H9 (cell line): ENCODE measurements at regions not wholly inside any gene's neighbourhood (a gene's known extent, or its start where the extent isn't known, plus 50 kb on each side); places are given as distances from the start of the nearest gene placed in this dataset.

Experiments used
- DNase-seq: peaks from one replicate; pipeline ENCODE4 v3.0.0-alpha.2; 2017
- H2AFZ ChIP-seq: one replicate; pipeline ENCODE4 v1.6.1; 2013; ENCODE audit warnings: mild to moderate bottlenecking, low read length, control low read depth, moderate library complexity
- H2AK5ac ChIP-seq: 2 replicates; pipeline ENCODE4 v1.6.1; 2013; ENCODE audit warnings: low read length, control low read depth, mixed read lengths; ENCODE audit not compliant: insufficient read length
- H2BK120ac ChIP-seq: one replicate; pipeline ENCODE4 v1.6.1; 2013; ENCODE audit warnings: low read depth, mild to moderate bottlenecking, low read length, control low read depth, inconsistent platforms; ENCODE audit not compliant: poor library complexity, severe bottlenecking
- H2BK12ac ChIP-seq: 2 replicates; pipeline ENCODE4 v1.6.1; 2013; ENCODE audit warnings: low read length, control low read depth, mixed read lengths, low read depth; ENCODE audit not compliant: insufficient read length
- H2BK15ac ChIP-seq: 2 replicates; pipeline ENCODE4 v1.6.1; 2013; ENCODE audit warnings: low read depth, low read length, control low read depth
- H2BK20ac ChIP-seq: one replicate; pipeline ENCODE4 v1.6.1; 2013; ENCODE audit warnings: low read depth, mild to moderate bottlenecking, low read length, control low read depth, inconsistent platforms; ENCODE audit not compliant: poor library complexity, severe bottlenecking
- H2BK5ac ChIP-seq: 2 replicates; pipeline ENCODE4 v1.6.1; 2013; ENCODE audit warnings: low read length, control low read depth, mixed read lengths; ENCODE audit not compliant: insufficient read length
- H3K14ac ChIP-seq: 2 replicates; pipeline ENCODE4 v1.6.1; 2013; ENCODE audit warnings: low read length, control low read depth; ENCODE audit not compliant: insufficient read depth
- H3K18ac ChIP-seq: 2 replicates; pipeline ENCODE4 v1.6.1; 2013; ENCODE audit warnings: low read depth, mild to moderate bottlenecking, mixed read lengths, low read length, control low read depth; ENCODE audit not compliant: insufficient read length
- H3K23ac ChIP-seq: 2 replicates; pipeline ENCODE4 v1.6.1; 2013; ENCODE audit warnings: low read length, control low read depth, mixed read lengths, low read depth; ENCODE audit not compliant: insufficient read length
- H3K23me2 ChIP-seq: 2 replicates; pipeline ENCODE4 v1.6.1; 2013; ENCODE audit warnings: low read depth, mild to moderate bottlenecking, mixed read lengths, low read length, control low read depth; ENCODE audit not compliant: insufficient read length, poor library complexity, severe bottlenecking
- H3K27ac ChIP-seq: 2 replicates; pipeline ENCODE4 v1.5.1; 2013; ENCODE audit warnings: low read length, control low read depth, mixed read lengths, low read depth; ENCODE audit not compliant: insufficient read length
- H3K27me3 ChIP-seq: 2 replicates; pipeline ENCODE4 v1.6.1; 2013; ENCODE audit warnings: low read length, control low read depth, inconsistent platforms; ENCODE audit not compliant: insufficient read depth
- H3K4ac ChIP-seq: 2 replicates; pipeline ENCODE4 v1.6.1; 2013; ENCODE audit warnings: low read depth, mild to moderate bottlenecking, control low read depth, inconsistent platforms, low read length, moderate library complexity
- H3K4me1 ChIP-seq: 2 replicates; pipeline ENCODE4 v1.6.1; 2013; ENCODE audit warnings: low read length, control low read depth, inconsistent platforms; ENCODE audit not compliant: insufficient read depth
- H3K4me2 ChIP-seq: 2 replicates; pipeline ENCODE4 v1.6.1; 2013; ENCODE audit warnings: low read length, control low read depth, mixed read lengths; ENCODE audit not compliant: insufficient read length, insufficient read depth
- H3K56ac ChIP-seq: 2 replicates; pipeline ENCODE4 v1.6.1; 2013; ENCODE audit warnings: low read depth, mild to moderate bottlenecking, mixed read lengths, low read length, control low read depth; ENCODE audit not compliant: insufficient read length
- H3K79me1 ChIP-seq: 2 replicates; pipeline ENCODE4 v1.6.1; 2013; ENCODE audit warnings: low read depth, mild to moderate bottlenecking, moderate library complexity, low read length, control low read depth, inconsistent platforms; ENCODE audit not compliant: insufficient read depth, poor library complexity, severe bottlenecking
- H3K79me2 ChIP-seq: 2 replicates; pipeline ENCODE4 v1.6.1; 2013; ENCODE audit warnings: low read length, control low read depth, inconsistent platforms; ENCODE audit not compliant: insufficient read depth
- H3K9ac ChIP-seq: 2 replicates; pipeline ENCODE4 v1.6.1; 2013; ENCODE audit warnings: low read length, control low read depth, mixed read lengths; ENCODE audit not compliant: insufficient read length; ENCODE audit errors: extremely low read depth
- H3K9me3 ChIP-seq: one replicate; pipeline ENCODE4 v1.6.1; 2013; ENCODE audit warnings: low read depth, low read length, inconsistent platforms; ENCODE audit not compliant: control insufficient read depth
- H3T11ph ChIP-seq: one replicate; pipeline ENCODE4 v1.6.1; 2013; ENCODE audit warnings: mild to moderate bottlenecking, low read length, control low read depth, inconsistent platforms
- H4K20me1 ChIP-seq: one replicate; pipeline ENCODE4 v1.6.1; 2013; ENCODE audit not compliant: control insufficient read depth, insufficient read length, insufficient read depth
- H4K5ac ChIP-seq: 2 replicates; pipeline ENCODE4 v1.6.1; 2013; ENCODE audit warnings: low read depth, mild to moderate bottlenecking, mixed read lengths, low read length, control low read depth; ENCODE audit not compliant: insufficient read length
- H4K8ac ChIP-seq: replicated peaks from 2 replicates; pipeline ENCODE4 v1.6.1; 2013; ENCODE audit warnings: low read length, control low read depth, mixed read lengths, low read depth; ENCODE audit not compliant: insufficient read length
- H4K91ac ChIP-seq: 2 replicates; pipeline ENCODE4 v1.6.1; 2013; ENCODE audit warnings: low read depth, mild to moderate bottlenecking, moderate library complexity, mixed read lengths, low read length, control low read depth; ENCODE audit not compliant: insufficient read length
- H3K27ac Mint-ChIP-seq, 3 experiments: 2 replicates in 2 of 3; 3 replicates in 1 of 3; pipeline ENCODE4 v1.8.0; 2020 to 2021; ENCODE audit warnings: mixed read lengths in 3 of 3, mild to moderate bottlenecking in 1 of 3, moderate library complexity in 1 of 3
- H3K27me3 Mint-ChIP-seq: 2 replicates; pipeline ENCODE4 v1.8.0; 2021; ENCODE audit warnings: low read depth, mild to moderate bottlenecking, moderate library complexity, mixed read lengths
- H3K36me3 Mint-ChIP-seq, 3 experiments: 2 replicates in 2 of 3; 3 replicates in 1 of 3; pipeline ENCODE4 v1.8.0; 2020 to 2021; ENCODE audit warnings: low read depth in 3 of 3, mixed read lengths in 3 of 3; ENCODE audit not compliant: insufficient read depth in 1 of 3
- H3K4me1 Mint-ChIP-seq, 2 experiments: 2 replicates each; pipeline ENCODE4 v1.8.0; 2020; ENCODE audit warnings: mixed read lengths in 2 of 2
- H3K4me3 Mint-ChIP-seq, 2 experiments: 2 replicates in 1 of 2; 3 replicates in 1 of 2; pipeline ENCODE4 v1.8.0; 2020 to 2021; ENCODE audit warnings: mild to moderate bottlenecking in 2 of 2, mixed read lengths in 2 of 2, moderate library complexity in 1 of 2
- H3K9me3 Mint-ChIP-seq, 2 experiments: 2 replicates in 1 of 2; 3 replicates in 1 of 2; pipeline ENCODE4 v1.8.0; 2020; ENCODE audit warnings: mild to moderate bottlenecking in 2 of 2, mixed read lengths in 2 of 2, moderate library complexity in 1 of 2
- CTCF ChIP-seq: fragments of 200-600 bp; sonication (generic); conservative IDR thresholded peaks from 3 replicates; pipeline ENCODE4 v1.8.0; 2021; ENCODE audit warnings: antibody characterized with exemption, mild to moderate bottlenecking
- WGBS: extraction: QIAGEN DNeasy Blood & Tissue Kit; methylation state at CpG from one replicate; pipeline ENCODE4 v1.1.7; 2013; ENCODE audit warnings: missing lambda C conversion rate, low lambda C conversion rate, mixed read lengths; ENCODE audit not compliant: insufficient read length; ENCODE audit errors: extremely low coverage; 5-methylcytosine and 5-hydroxymethylcytosine counted together

DNA sequence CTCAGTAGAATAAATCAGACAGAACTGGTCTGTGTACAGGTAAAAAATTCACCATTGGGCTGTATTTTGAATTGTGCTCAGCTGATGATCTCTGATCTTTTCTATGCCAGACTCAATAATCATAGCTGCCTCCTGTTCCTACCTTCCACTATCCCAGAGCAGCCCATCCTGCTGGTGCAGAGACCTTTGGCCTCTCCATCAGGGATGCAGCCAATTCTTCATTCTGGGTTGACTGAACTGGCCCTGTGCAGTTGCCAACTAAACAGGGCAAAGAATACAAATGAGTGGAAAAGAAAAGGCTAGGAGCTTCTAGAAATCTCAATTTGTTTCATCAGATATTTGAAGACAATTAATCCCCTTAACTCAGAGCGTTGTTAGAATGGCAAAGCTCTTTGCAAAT is 1781.3 kb upstream of the CELF4 start:
- H3K27me3 ChIP-seq, result no peaks in the 10 kb centered on the region
- H3K9me3 Mint-ChIP-seq, result peaks cover 0 to 2% of the 10 kb centered on the region in 2 experiments; a peak in 2 of 5 replicates
- H3K9ac ChIP-seq, result no peak overlapping the region
- no peaks in the 10 kb centered on the region for H3K79me1 ChIP-seq
- H3K4me1 Mint-ChIP-seq, result peaks cover 6 to 7% of the 10 kb centered on the region in 2 experiments
- H2BK120ac ChIP-seq, result no peak overlapping the region
- no peak overlapping the region for H3K18ac ChIP-seq
- no peak overlapping the region for H3K56ac ChIP-seq
- no CpG with 5 or more reads among the region's 1 CpG for WGBS
- no peak overlapping the region for H2BK12ac ChIP-seq
- no peaks in the 10 kb centered on the region; the same call in 1 of the 2 replicates for H3K4me1 ChIP-seq
- no peak overlapping the region for H4K91ac ChIP-seq
- no peaks in the 10 kb centered on the region for H3K79me2 ChIP-seq
- no peak overlapping the region for H3K14ac ChIP-seq
- H3K4ac ChIP-seq, result no peak overlapping the region
- H3K36me3 Mint-ChIP-seq, result peaks cover 0 to 19% (median 8%) of the 10 kb centered on the region in 3 experiments; a peak in 5 of 7 replicates
- no peaks in the 10 kb centered on the region for H4K20me1 ChIP-seq
- no peaks in the 10 kb centered on the region for H3K9me3 ChIP-seq
- no peak overlapping the region for H4K5ac ChIP-seq
- H3K27me3 Mint-ChIP-seq, result no peaks in the 10 kb centered on the region
- no peak overlapping the region for H2AFZ ChIP-seq
- H3K23ac ChIP-seq, result no peak overlapping the region
- H2BK5ac ChIP-seq, result no peak overlapping the region
- H2AK5ac ChIP-seq, result no peak overlapping the region
- H3K27ac Mint-ChIP-seq, result no peak overlapping the region
- DNase-seq, result no peak
- TF ChIP-seq CTCF, result no peak
- no peak overlapping the region for H3K27ac ChIP-seq
- H3T11ph ChIP-seq, result no peak overlapping the region
- H2BK15ac ChIP-seq, result no peak overlapping the region
- no peak overlapping the region for H3K4me2 ChIP-seq
- H3K23me2 ChIP-seq, result no peaks in the 10 kb centered on the region
- H2BK20ac ChIP-seq, result no peak overlapping the region
- no peak overlapping the region for H3K4me3 Mint-ChIP-seq
- no peak overlapping the region for H4K8ac ChIP-seq
